ENCODE measurements at regions not wholly inside any gene's neighbourhood (a gene's known extent, or its start where the extent isn't known, plus 50 kb on each side); places are given as distances from the start of the nearest gene placed in this dataset.

DNA sequence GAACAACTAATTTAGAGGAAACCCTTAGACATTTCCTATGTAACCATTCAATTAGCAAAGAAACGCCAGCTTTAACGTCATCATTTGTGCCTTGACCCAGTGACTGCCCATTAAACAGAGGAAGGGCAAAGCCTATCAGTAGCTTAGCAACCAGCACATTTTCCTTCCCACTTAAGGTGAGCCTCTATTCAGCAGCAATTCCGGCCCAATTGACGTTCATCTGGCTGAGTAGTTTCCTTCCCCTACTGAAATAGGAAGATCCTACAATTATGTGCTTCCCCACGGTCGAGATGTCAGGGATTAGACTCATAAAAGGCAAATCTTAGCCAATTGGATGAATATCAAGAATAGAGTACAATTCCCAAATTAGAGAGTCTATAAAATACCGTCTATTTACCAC lies 482.1 kb upstream of the ADAMTS5 start:
- TF ChIP-seq, protein P1, sequence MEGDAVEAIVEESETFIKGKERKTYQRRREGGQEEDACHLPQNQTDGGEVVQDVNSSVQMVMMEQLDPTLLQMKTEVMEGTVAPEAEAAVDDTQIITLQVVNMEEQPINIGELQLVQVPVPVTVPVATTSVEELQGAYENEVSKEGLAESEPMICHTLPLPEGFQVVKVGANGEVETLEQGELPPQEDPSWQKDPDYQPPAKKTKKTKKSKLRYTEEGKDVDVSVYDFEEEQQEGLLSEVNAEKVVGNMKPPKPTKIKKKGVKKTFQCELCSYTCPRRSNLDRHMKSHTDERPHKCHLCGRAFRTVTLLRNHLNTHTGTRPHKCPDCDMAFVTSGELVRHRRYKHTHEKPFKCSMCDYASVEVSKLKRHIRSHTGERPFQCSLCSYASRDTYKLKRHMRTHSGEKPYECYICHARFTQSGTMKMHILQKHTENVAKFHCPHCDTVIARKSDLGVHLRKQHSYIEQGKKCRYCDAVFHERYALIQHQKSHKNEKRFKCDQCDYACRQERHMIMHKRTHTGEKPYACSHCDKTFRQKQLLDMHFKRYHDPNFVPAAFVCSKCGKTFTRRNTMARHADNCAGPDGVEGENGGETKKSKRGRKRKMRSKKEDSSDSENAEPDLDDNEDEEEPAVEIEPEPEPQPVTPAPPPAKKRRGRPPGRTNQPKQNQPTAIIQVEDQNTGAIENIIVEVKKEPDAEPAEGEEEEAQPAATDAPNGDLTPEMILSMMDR (IDR thresholded peaks at IDR 0.05) = no peak
- no peak for TF ChIP-seq POLR2A (IDR thresholded peaks at IDR 0.05)
